ENCODE measurements at regions not wholly inside any gene's neighbourhood (a gene's known extent, or its start where the extent isn't known, plus 50 kb on each side); places are given as distances from the start of the nearest gene placed in this dataset.
A peak's percentile ranks its signal among the peaks of the same experiment; 100 is the strongest.

DNA sequence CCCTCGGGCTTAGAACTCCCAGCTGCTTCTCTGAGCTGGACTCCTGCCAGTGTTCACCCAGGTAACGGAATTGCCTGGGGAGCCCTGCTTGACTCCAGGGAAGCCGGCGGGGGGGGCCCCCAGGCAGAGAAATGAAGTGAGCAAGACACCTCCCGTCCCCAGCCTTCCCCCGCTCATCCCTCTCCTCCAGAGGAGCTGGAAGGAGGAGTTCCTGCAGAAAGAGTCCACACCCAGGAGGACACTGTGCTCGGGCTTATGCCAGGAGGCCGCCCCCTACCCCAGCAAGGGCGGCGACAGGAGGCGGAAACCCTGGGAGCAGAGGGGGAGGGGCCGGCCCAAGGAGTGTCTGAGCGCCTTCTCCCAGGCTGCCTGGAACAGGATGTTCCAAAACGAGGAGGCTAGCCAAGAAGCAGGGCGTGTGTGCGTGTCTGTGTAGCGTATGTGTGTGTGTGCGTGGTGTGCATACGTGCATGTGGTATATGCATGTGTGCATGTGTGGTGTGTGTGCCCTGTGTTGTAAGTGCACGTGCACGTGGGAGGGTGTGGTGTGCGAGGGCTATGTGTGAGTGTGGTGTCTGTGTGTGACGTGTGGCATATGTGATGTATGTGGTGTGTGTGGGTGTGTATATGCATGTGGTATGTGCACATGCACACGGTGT lies 511.3 kb downstream of the SHQ1 start:
- DNase-seq, result peak; percentile 70

DNA sequence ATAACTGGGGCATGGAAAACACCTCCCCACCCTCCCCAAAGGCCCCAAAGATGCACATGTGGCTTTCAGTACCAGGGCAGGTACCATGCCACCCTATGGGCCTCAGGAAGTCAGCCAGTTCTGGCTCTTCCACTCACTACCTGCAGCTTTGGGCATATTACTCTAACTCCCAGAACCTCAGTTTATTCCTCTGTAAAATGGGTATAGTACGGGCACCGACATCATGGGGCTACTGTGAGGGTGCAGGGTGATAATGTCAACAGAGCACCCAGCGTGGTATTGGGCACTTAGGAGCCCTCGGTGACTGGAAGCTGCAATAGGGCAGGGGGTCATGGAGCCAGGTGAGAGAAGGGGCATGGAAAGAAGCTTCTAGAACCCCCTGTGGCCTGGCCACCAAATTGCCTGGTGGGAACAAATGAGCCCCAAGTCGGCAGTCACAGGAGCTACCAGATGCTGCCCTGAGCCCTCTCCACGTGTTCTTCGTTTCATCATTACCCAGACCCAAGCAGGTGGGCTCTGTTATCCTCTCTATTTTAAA lies 512.1 kb downstream of the SHQ1 start:
- no peak for DNase-seq

DNA sequence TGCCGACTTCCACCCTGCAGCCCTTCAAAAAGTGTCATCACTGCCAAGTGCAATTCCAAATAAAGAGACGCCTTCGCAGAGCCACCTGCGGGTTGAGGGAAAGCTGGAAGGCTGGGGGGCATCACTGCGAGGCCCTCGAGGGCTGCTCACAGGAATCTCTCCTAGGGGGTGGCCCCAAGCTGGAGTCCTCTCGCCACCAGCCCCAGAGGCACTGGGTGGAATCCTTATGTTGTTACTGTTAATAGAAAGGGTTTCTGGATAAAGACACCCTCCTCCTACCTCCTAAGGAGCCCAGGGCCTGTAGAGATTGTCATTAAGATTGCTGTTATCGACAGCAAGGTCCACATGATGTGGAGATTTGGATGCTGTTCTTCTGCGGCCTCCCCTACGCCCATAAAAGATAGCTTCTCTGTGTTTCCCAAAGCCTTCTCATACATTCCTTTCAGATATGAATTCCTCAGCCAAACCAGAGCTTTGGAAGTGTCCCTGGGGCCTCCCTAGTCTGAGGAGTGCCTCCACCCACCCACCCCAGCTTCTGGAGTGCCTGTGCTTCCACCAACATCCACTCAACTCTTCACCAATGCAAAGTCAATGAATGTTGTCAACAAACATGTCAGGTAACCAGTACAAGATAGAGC lies 512.7 kb downstream of the SHQ1 start:
- no peak for DNase-seq

- peak; percentile 87 for DNase-seq
These were observed 513.4 kb downstream of the SHQ1 start for GRCh38 chr3:72334681-72335457.

- no peak for DNase-seq
These were observed 515.6 kb downstream of the SHQ1 start for GRCh38 chr3:72332689-72333088.

DNA sequence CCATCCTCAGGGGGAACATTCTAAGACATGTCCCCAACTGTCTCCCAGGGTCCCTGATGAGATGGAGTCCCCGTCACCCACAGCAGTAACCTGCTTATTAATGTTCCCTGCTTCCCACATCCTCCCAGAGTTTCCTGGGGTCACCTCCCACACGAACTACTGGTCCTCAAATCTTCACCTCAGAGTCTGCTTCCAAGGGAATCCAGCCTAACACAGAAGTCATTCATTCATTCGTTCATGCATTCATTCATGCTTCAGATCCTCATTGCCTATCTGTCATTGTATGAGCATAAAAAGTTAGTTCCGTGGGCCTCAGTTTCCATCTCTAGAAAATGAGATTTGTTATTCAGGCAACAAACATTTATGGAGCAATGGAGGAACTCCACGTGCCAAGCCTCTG lies 516.2 kb downstream of the SHQ1 start:
- no peak for DNase-seq

- no peak for DNase-seq
These were observed 517.2 kb downstream of the SHQ1 start for GRCh38 chr3:72331076-72331475.

DNA sequence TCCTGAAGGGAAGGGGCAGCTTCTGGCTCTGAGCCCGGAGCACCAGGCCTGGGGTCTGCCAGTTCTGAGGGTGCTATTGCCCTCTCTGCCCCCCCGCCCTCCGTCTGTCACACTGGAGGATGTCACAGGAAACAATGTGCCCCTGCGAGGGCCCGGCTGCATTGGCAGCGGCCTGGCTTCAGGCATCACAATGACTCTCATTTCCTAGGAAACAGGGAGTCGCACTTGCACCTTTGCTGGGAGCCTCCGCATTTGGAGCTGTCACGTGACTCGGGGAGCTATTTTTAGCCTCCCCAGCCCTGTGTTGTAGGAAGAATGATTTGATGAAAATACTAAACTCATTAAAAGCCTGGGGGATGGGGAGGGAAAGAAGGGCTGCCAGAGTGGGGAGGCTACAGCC lies 518.9 kb downstream of the SHQ1 start:
- DNase-seq, result no peak

- DNase-seq, result no peak
These were observed 519.4 kb downstream of the SHQ1 start for GRCh38 chr3:72328755-72329277.

DNA sequence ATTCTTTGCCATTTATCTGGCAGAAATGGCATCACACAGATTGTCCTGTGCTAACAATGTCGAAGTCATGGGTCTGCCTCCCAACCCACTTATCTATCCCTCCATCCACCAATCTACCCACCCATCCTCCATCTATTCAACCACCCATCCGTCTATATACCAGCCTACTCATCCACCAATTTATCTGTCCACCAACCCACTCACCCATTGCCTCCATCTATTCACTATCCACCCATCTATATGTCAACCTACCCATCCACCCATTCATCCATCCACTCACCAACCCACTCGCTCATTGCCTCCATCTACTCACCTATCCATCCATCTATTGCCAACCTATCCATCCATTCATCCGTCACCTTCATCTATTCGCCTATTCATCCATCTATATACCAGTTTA lies 521.2 kb downstream of the SHQ1 start:
- DNase-seq, result no peak

- DNase-seq, result no peak
These were observed 523.9 kb downstream of the SHQ1 start for GRCh38 chr3:72324253-72324811.

DNA sequence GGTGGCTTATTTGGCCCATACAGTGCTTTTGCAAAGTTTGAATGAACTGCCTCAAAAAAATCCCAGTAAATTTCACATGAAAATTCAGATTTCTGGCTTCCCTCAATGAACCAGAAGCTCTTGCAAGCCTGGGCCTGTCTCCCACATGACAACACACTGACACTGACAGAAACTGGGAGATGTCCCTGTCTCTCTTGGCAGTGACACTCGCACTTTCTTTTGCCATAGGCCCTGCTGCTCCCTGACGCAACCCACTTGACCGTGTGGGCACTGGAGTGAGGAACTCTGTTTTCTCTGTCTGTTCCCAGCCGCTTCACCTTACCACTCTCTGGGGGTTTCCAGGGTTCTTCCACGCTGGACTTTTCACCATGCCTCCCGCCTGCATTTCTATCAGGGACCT lies 524.5 kb downstream of the SHQ1 start:
- DNase-seq, result no peak

GRCh38 chr3:72322264-72322976 lies 525.8 kb downstream of the SHQ1 start:
- DNase-seq, result no peak

DNA sequence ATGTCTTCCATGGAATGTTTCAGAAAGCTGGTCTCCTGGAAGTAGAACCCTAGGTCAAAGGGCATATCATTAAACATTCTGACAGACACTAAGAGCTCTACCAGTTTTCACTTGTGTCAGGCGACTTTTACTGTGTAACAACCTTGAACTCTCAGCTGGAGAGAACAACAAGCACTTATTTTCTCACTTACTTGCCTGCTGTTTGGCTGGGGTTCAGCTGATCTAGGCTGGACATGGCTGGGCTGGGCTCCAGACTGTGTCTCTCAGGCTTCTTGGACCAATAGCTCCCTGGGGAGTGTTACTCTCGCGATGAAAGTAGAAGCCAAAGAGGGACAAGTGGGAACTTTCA lies 527.3 kb downstream of the SHQ1 start:
- no peak for DNase-seq

- no peak for DNase-seq
These were observed 527.9 kb downstream of the SHQ1 start for GRCh38 chr3:72320095-72320954.

GRCh38 chr3:72319194-72320094 lies 528.8 kb downstream of the SHQ1 start:
- DNase-seq, result no peak

DNA sequence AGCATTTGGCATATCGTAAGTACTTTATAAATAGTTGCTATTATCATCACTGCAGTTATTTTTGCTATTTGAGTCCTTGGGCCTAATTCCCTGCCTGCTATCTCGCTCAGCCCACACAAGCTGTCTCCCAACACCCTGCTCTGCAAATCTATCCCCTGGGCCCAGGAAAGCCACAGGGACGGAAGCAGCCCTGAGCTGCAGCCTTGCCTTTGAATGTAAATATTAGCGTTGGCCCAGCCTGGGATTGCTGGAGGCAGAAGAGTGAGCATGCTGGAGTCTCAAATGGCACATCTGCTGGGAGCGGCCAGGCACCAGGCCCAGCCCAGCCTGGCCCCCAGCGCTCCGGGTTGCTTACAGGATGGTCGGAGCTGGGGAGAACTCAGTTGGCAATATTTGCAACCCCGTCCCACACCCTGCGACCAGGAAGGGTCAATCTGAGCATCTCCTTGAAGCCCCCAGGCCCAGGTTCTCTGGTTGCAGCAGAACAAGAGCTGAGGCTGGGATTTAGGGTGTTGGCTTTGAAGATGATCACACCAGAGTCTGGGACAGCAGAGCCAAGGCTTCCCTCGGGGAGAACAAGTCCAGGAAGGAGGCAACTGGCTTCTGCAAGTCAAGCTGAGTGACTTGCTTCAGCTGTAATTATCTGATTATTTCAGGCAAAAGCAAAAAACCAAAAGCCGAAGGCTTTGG lies 529.6 kb downstream of the SHQ1 start:
- no peak for DNase-seq

DNA sequence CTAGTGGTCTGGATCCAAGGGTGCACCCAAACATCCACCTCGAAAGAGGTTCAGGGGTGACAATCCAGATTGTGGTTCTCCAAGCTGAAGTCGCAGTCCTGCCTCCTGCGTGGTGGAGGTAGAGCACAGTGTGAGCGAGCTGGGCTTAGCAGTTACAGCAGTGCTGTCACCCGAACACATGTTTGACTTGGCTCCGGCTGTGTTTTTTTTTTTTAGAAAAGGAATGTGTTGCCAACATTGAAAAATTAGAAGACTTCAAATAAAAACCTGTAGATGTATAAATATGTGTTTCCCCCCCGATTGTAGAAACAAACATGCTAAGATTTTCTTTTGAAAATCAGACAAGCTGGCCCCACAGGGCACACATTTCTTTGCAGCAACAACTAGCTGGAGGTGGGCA lies 530.8 kb downstream of the SHQ1 start:
- DNase-seq, result no peak

DNA sequence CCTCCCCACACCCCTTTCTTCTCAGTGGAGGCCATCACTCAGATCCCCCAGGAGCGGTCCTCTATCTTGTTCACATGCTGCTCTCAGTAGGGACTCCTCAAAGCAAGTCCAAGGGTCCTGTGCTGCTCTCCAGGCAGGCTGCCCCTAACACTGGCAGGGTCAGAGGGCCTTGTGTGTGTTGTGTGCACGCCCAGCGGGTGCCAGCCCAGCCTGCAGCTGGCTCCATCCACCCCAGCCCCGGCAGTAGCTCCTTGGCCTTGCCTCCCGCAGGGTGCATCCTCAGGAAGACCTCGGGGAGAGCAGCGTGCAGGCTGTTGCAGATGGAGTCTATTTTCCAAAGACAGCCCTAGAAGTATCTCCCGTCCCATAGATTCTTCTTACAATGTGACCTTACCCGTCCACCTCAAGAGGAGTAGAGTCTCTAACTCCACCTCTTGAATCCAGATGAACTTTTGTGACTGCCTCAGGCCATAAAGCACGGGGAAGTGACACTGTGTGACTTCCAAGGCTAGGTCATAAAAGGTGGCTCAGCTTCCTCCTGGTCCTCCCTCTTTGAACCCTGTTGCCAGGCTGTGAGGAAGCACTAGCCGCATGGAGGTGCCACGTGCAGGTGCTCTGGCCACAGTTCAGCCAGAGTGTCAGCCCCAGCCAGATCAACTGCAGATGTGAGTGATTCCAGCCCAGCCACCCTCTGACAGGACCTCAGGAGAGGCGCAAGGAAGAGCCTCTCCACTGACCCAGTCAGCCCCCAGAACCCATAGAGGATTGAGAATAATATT lies 531.6 kb downstream of the SHQ1 start:
- peak; percentile 88 for DNase-seq

All from NCI-H146 (cell line).